Immature natural killer cell (primary cell): ENCODE measurements at regions not wholly inside any gene's neighbourhood (a gene's known extent, or its start where the extent isn't known, plus 50 kb on each side); places are given as distances from the start of the nearest gene placed in this dataset.
"Not testable (repeated sequence)": the region's sequence is repeated elsewhere in the genome, so short reads cannot be mapped to it uniquely, and the experiment has no call there.

ENCODE experiments used
- DNase-seq, 3 donors: peaks; one replicate each; pipeline ENCODE4 v3.0.0; 2022; ENCODE audit warnings: mixed read lengths in 1 of 3
- H3K27ac Mint-ChIP-seq, 6 donors: one replicate each; pipeline ENCODE4 v1.8.0; 2020; ENCODE audit warnings: mixed read lengths in 6 of 6, mild to moderate bottlenecking in 5 of 6, inconsistent platforms in 4 of 6, moderate library complexity in 3 of 6
- H3K27me3 Mint-ChIP-seq, 3 donors: one replicate each; pipeline ENCODE4 v1.8.0; 2020 to 2021; ENCODE audit warnings: low read depth in 3 of 3, mild to moderate bottlenecking in 3 of 3, mixed read lengths in 3 of 3, moderate library complexity in 3 of 3, inconsistent platforms in 1 of 3
- H3K36me3 Mint-ChIP-seq, 3 donors: one replicate each; pipeline ENCODE4 v1.8.0; 2020; ENCODE audit warnings: mixed read lengths in 3 of 3, inconsistent platforms in 2 of 3, mild to moderate bottlenecking in 2 of 3
- H3K4me1 Mint-ChIP-seq, 2 donors: one replicate each; pipeline ENCODE4 v1.8.0; 2020; ENCODE audit warnings: inconsistent platforms in 2 of 2, mild to moderate bottlenecking in 2 of 2, mixed read lengths in 2 of 2, moderate library complexity in 1 of 2
- H3K4me3 Mint-ChIP-seq, 5 donors: one replicate each; pipeline ENCODE4 v1.8.0; 2020; ENCODE audit warnings: mild to moderate bottlenecking in 5 of 5, mixed read lengths in 5 of 5, inconsistent platforms in 3 of 5, moderate library complexity in 3 of 5
- H3K9me3 Mint-ChIP-seq, 6 donors: one replicate each; pipeline ENCODE4 v1.8.0; 2020; ENCODE audit warnings: mild to moderate bottlenecking in 6 of 6, mixed read lengths in 6 of 6, inconsistent platforms in 4 of 6, moderate library complexity in 3 of 6

DNA sequence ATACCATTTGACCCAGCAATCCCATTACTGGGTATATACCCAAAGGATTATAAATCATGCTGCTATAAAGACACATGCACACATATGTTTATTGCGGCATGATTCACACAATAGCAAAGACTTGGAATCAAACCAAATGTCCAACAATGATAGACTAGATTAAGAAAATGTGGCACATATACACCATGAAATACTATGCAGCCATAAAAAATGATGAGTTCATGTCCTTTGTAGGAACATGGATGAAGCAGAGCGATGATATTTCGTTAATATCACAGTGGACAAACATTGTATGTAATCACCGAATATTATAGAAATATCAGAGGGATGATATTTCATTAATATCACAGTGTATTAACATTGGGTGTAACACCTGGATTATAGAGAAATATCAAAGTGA is 64.9 kb upstream of the CNIH3 start:
- H3K4me1 Mint-ChIP-seq, H3K27me3 Mint-ChIP-seq, H3K27ac Mint-ChIP-seq, DNase-seq, H3K36me3 Mint-ChIP-seq, H3K9me3 Mint-ChIP-seq, H3K4me3 Mint-ChIP-seq: not testable (repeated sequence)

DNA sequence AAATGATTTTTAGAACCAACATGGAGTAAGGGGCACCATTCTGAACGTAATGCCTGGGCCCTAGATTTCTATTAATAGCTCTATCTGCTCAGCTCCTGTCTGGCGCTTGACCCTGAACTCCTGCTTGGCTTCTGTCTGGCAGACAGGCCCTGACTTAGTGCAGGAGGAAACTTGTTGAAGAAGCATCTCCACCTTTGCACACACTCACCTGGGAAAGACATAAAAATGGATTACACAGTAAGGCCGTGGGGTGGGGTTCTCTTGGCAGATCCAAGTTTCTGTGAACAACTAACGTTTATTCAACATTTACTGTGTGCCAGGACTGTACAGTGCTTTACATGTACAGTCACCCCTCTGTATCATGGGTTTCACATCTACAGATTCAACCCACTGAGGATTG is 62.1 kb upstream of the CNIH3 start:
- Mint-ChIP-seq H3K4me1 (no peaks in the 10 kb centered on the region), H3K9me3 (no peaks in the 10 kb centered on the region), H3K27me3 (peaks cover 0 to 3% (median 0%) of the 10 kb centered on the region in 3 donors), H3K36me3 (no peaks in the 10 kb centered on the region), H3K4me3 (no peak overlapping the region), H3K27ac (no peak overlapping the region)
- DNase-seq, result no peak

DNA sequence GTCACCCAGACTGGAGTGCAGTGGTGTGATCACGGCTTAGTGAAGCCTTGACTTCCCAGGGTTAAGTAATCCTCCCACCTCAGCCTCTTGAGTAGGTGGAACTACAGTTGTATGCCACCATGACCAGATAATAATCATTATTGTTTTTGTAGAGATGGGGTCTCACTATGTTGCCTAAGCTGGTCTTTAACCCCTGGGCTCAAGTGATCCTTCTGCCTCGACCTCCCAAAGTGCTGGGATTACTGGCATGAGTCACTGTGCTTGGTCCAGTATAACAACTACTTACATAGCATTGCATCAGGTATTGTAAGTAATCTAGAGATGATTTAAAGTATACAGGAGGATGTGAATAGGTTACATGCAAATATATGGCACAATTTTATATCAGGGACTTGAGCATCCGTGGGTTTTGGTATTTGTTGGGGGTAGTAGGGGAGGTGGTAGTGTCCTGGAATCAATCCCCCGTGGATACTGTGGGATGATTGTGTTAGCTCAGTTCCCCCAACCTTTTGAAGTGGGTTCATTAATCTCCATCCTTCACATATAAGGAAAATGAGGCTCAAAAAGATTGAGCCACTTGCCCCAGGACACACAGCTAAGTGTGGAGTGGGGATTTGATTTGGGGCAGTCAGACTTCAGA is 61.4 kb upstream of the CNIH3 start:
- peaks cover 0 to 3% (median 0%) of the 10 kb centered on the region in 3 donors for H3K27me3 Mint-ChIP-seq
- H3K4me1 Mint-ChIP-seq, result no peaks in the 10 kb centered on the region
- DNase-seq, result no peak
- no peak overlapping the region for H3K27ac Mint-ChIP-seq
- H3K36me3 Mint-ChIP-seq, result no peaks in the 10 kb centered on the region
- H3K4me3 Mint-ChIP-seq, result no peak overlapping the region
- no peaks in the 10 kb centered on the region for H3K9me3 Mint-ChIP-seq

DNA sequence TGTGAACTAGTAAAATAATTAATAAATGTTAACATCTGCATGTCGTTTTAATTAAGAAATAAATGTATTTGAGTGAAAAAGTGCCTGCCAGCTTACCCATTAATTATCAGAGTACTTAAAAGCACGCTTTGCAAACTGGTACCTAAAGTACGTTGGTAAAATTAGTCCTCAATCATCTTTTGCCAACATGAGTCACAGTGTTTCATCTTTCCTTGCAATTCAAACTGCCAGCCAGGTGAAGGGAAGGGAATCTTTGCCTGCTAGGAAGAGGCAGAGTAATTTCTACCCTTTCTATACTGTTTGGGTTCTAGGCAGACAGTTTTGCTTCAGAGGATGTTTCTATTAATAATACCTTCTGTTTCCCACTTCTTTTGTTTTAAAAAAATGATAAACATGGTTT is 57.2 kb upstream of the CNIH3 start:
- H3K9me3 Mint-ChIP-seq, result no peaks in the 10 kb centered on the region
- H3K27me3 Mint-ChIP-seq, result peaks cover 0 to 7% (median 4%) of the 10 kb centered on the region in 3 donors
- H3K4me3 Mint-ChIP-seq, result no peak overlapping the region
- no peak overlapping the region for H3K27ac Mint-ChIP-seq
- no peaks in the 10 kb centered on the region for H3K4me1 Mint-ChIP-seq
- no peak for DNase-seq
- no peaks in the 10 kb centered on the region for H3K36me3 Mint-ChIP-seq

DNA sequence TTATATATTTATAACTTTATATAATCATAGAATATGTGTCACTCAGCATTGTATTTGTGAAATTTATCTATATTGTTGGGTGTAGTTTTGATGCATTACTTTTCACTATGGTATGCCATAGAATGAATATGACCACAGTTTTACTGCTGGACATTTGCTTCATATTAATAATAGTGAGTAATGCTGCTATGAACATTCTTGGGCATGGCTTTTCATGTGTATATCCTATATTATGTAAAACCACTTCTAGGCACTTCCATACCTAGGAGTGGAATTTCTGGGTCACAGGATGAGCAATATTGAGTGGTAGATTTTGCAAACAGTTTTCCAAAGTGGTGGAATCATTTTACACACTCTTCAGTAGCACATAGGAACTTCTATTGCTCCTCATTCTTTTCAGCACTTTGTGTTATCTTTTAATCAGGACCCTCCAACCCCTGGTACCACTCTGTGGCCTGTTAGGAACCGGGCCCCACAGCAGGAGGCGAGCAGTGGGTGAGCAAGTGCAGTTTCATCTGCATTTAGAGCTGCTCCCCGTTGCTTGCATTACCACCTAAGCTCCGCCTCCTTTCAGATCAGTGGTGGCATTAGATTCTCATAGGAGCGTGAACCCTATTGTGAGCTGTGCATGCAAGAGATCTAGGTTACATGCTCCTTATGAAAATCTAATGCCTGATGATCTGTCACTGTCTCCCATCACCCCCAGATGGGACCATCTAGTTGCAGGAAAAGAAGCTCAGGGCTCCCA is 56.0 kb upstream of the CNIH3 start:
- H3K27me3 Mint-ChIP-seq, result peaks cover 0 to 4% (median 4%) of the 10 kb centered on the region in 3 donors
- no peaks in the 10 kb centered on the region for H3K9me3 Mint-ChIP-seq
- H3K4me1 Mint-ChIP-seq, result no peaks in the 10 kb centered on the region
- no peak for DNase-seq
- H3K4me3 Mint-ChIP-seq, result no peak overlapping the region
- H3K36me3 Mint-ChIP-seq, result no peaks in the 10 kb centered on the region
- H3K27ac Mint-ChIP-seq, result no peak overlapping the region

DNA sequence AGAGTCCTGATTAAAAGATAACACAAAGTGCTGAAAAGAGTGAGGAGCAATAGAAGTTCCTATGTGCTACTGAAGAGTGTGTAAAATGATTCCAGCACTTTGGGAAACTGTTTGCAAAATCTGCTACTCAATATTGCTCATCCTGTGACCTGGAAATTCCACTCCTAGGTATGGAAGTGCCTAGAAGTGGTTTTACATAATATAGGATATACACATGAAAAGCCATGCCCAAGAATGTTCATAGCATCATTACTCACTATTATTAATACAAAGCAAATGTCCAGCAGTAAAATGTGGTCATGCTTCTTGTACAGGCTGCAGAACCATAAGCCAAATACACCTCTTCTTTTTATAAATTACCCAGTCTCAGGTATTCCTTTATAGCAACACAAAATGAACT is 53.2 kb upstream of the CNIH3 start:
- H3K27me3 Mint-ChIP-seq, H3K4me3 Mint-ChIP-seq, H3K9me3 Mint-ChIP-seq, H3K36me3 Mint-ChIP-seq, H3K27ac Mint-ChIP-seq, DNase-seq, H3K4me1 Mint-ChIP-seq: not testable (repeated sequence)

DNA sequence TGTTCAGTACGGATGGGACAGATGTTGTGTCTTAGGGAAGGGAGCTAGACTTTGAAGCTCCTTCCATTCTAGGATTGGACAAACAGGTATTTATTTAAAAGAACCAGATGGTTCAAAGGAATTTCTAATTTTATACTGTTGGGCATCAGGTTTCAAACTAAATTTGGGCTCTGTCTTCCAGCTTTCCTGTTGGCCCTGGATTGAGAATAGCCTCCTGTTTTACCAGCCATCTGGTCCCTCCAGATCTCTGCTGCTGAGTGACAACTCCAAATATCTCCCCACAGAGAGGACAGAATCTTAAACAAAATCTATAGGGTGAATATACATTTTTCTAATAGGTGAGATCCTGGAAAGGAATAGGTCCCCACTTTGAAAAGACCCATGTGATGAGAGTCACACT is 52.5 kb upstream of the CNIH3 start:
- Mint-ChIP-seq H3K27ac (no peak overlapping the region), H3K27me3 (peaks cover 0 to 4% (median 4%) of the 10 kb centered on the region in 3 donors), H3K36me3 (no peaks in the 10 kb centered on the region), H3K4me1 (no peaks in the 10 kb centered on the region), H3K9me3 (no peaks in the 10 kb centered on the region), H3K4me3 (no peak overlapping the region)
- no peak for DNase-seq

DNA sequence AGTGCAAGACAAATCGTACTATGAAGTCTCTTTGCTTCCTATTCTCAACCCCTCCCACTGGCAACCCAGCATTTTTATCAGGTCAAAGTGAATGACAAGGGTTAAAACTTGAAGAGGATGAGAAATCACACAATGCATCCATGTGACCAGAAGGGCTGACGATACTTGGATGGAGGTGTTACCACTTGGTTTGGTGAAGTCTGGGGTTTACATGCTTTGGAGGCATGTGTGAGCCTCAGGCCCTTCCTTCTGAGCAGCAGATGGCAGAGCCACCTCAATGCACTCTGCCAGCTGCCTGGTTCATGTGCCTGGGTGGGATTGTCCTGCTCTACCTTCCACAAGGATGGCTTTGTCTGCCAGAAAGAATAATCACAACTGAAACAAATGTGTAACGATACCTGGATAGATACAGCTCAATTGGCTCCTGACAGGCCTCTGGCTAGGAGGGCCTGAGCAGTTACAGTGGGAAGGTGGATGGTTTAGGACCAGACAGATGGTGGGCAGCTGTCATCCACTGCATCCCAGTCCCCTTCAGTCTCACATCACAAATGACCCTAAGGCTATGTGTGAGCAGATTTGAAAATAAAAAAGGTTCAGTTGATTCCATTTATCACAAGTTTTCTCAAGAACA is 51.5 kb upstream of the CNIH3 start:
- Mint-ChIP-seq H3K27me3 (peaks cover 0 to 4% (median 4%) of the 10 kb centered on the region in 3 donors), H3K4me3 (no peak overlapping the region), H3K9me3 (no peaks in the 10 kb centered on the region), H3K27ac (no peak overlapping the region), H3K36me3 (no peaks in the 10 kb centered on the region), H3K4me1 (no peaks in the 10 kb centered on the region)
- DNase-seq, result no peak

DNA sequence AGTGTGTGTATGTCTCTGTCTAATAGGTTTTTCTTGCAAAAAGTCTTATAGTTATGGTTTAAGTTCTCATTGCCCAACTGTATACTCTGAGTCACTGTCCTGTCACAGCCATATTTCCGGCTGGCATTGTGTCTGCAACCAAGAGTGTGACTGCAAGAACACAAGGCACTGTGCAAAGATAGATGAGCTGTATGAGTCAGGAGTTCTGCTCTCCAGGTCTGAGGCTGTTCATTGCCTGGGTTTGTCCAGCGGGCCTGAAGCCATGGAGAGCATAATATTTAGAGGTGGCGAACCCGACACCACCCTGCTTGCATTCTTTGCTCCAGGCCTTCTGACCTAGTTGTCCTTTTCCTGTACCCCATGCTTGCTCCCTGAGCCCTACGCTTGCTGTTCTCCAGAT is 50.9 kb upstream of the CNIH3 start:
- no peak for DNase-seq
- no peaks in the 10 kb centered on the region for H3K4me1 Mint-ChIP-seq
- H3K36me3 Mint-ChIP-seq, result no peaks in the 10 kb centered on the region
- peaks cover 0 to 4% (median 4%) of the 10 kb centered on the region in 3 donors for H3K27me3 Mint-ChIP-seq
- H3K9me3 Mint-ChIP-seq, result no peaks in the 10 kb centered on the region
- no peak overlapping the region for H3K27ac Mint-ChIP-seq
- no peak overlapping the region for H3K4me3 Mint-ChIP-seq

DNA sequence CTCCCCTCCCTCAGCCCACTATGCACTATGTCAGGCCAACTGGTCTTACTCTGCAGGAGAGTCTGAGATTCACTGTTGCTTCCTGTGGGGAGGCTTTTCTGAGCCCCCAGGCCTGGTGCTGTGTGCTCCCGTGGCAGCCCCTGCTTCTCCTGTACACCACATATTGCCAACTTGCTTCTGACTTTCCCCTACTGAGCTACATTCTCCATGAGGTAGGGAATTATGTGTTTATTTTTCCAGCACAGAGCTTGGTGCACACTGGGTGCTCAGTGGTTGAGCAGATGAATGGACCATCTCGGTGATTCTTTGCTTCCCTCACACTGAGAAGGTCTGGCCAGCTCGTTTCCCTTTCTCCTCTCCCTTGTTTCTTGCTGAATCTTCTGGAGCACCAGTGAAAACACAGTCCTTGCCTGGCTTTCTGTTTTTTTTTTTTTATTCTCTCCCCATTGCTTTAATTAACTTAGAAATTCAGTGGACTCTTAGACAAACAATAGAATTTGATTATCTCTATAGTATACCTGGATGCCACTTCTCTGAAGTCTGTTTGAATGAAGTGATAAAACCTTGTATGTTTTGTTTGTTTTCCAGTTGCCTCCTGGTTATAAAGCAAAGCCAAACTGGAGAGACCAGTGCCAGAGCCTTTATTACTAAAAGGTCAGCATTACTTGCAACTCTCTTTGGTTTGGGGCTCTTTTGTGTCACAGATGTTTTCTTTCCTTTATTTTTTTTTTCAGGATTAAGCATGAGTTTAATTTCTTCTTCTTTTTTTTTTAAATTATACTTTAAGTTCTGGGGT is 50.3 kb upstream of the CNIH3 start:
- H3K4me3 Mint-ChIP-seq, result no peak overlapping the region
- no peaks in the 10 kb centered on the region for H3K9me3 Mint-ChIP-seq
- no peak overlapping the region for H3K27ac Mint-ChIP-seq
- H3K4me1 Mint-ChIP-seq, result no peaks in the 10 kb centered on the region
- DNase-seq, result no peak
- no peaks in the 10 kb centered on the region for H3K36me3 Mint-ChIP-seq
- peaks cover 0 to 4% (median 3%) of the 10 kb centered on the region in 3 donors for H3K27me3 Mint-ChIP-seq
